ENCODE measurements at regions not wholly inside any gene's neighbourhood (a gene's known extent, or its start where the extent isn't known, plus 50 kb on each side); places are given as distances from the start of the nearest gene placed in this dataset.

DNA sequence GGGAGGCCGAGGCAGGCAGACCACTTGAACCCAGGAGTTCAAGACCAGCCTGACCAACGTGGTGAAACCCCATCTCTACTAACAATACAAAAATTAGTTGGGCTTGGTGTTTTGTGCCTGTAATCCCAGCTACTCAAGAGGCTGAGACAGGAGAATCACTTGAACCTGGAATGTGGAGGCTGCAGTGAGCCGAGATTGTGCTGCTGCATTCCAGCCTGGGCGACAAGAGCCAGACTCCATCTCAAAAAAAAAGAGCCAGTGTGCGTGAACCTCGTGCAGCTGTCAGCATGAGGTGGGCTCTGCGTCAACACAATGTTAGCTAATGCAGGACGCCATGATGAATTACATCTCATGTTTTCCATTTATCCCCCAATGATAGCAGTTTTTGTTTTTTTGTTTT is 110.7 kb upstream of the SLC45A1 start:
- ATAC-seq (ENCODE audit: insufficient read depth, low FRiP score): no peak
- peaks cover 0 to 13% (median 5%) of the 10 kb centered on the region in 5 donors for H3K4me1 ChIP-seq (ENCODE audit: control insufficient read depth in 5 of 5, insufficient read depth in 5 of 5, low read length in 5 of 5)
- no peak for DNase-seq

DNA sequence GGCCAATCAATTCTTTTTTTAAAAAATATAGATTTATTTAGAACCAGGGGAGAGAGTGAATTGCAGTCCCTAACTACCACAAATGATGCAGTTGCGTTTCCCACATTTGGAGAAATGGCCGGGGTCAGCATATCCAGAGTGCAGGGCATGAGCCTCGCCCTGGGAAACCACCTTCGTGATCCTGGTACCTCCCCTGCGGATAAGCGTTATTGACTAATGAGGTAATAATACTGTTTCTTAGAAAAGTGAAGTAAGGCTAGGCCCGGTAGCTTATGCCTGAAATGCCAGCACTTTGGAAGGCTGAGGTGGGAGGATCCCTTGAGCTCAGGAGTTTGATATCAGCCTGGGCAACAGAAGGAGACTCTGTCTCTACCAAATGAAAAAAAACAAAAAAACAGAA is 111.5 kb upstream of the SLC45A1 start:
- DNase-seq (no peak), ATAC-seq (ENCODE audit: insufficient read depth, low FRiP score) (no peak)
- Histone ChIP-seq H3K4me1 (ENCODE audit: control insufficient read depth in 5 of 5, insufficient read depth in 5 of 5, low read length in 5 of 5) (peaks cover 0 to 21% (median 8%) of the 10 kb centered on the region in 5 donors), H3K4me3 (no peak overlapping the region), H3K9ac (ENCODE audit: insufficient read depth in 1 of 2, low read length in 2 of 2) (no peak overlapping the region), H3K36me3 (ENCODE audit: control insufficient read depth in 4 of 4, insufficient read depth in 4 of 4, low read length in 4 of 4) (no peaks in the 10 kb centered on the region), H3K27ac (ENCODE audit: low read depth in 1 of 2, low read length in 1 of 2) (no peak overlapping the region), H3K9me3 (ENCODE audit: control insufficient read depth in 4 of 4, insufficient read depth in 3 of 4, low read length in 3 of 4) (no peaks in the 10 kb centered on the region), H3K27me3 (ENCODE audit: control insufficient read depth in 3 of 3, insufficient read depth in 3 of 3, low read length in 2 of 3) (no peaks in the 10 kb centered on the region)
- 93 to 96% methylated on average over 7 of the region's 7 CpGs for WGBS, 2 donors
- TF ChIP-seq, protein P1, sequence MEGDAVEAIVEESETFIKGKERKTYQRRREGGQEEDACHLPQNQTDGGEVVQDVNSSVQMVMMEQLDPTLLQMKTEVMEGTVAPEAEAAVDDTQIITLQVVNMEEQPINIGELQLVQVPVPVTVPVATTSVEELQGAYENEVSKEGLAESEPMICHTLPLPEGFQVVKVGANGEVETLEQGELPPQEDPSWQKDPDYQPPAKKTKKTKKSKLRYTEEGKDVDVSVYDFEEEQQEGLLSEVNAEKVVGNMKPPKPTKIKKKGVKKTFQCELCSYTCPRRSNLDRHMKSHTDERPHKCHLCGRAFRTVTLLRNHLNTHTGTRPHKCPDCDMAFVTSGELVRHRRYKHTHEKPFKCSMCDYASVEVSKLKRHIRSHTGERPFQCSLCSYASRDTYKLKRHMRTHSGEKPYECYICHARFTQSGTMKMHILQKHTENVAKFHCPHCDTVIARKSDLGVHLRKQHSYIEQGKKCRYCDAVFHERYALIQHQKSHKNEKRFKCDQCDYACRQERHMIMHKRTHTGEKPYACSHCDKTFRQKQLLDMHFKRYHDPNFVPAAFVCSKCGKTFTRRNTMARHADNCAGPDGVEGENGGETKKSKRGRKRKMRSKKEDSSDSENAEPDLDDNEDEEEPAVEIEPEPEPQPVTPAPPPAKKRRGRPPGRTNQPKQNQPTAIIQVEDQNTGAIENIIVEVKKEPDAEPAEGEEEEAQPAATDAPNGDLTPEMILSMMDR (IDR thresholded peaks at IDR 0.05; ENCODE audit: control extremely low read depth, extremely low read depth): no peak

More for the DNA sequence above, 110.7 kb upstream of the SLC45A1 start:
- Histone ChIP-seq H3K36me3 (ENCODE audit: control insufficient read depth in 4 of 4, insufficient read depth in 4 of 4, low read length in 4 of 4) (no peaks in the 10 kb centered on the region), H3K9me3 (ENCODE audit: control insufficient read depth in 4 of 4, insufficient read depth in 3 of 4, low read length in 3 of 4) (no peaks in the 10 kb centered on the region), H3K9ac (ENCODE audit: insufficient read depth in 1 of 2, low read length in 2 of 2) (no peak overlapping the region), H3K27ac (ENCODE audit: low read depth in 1 of 2, low read length in 1 of 2) (no peak overlapping the region), H3K4me3 (no peak overlapping the region), H3K27me3 (ENCODE audit: control insufficient read depth in 3 of 3, insufficient read depth in 3 of 3, low read length in 2 of 3) (no peaks in the 10 kb centered on the region)
- TF ChIP-seq, protein P1 (IDR thresholded peaks at IDR 0.05; ENCODE audit: control extremely low read depth, extremely low read depth): no peak
- 87 to 95% methylated on average over 8 of the region's 8 CpGs for WGBS, 2 donors

DNA sequence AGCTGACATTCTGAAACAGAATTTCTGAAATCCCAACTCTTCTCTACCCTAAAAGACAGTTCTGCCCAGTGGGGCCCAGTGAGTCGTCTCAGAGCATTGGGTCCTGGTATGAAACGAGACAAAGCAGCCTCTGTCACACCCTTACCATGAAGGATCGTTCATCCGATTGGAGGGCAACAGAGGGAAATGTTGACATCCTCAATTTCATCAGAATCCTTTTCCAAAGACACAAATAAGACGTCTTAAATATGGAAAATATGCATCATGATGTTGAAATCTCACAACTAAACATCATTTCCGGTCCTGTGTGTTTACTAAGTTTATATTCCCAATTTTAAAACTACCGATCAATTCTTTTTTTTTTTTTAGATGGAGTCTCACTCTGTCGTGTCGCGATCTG is 112.1 kb upstream of the SLC45A1 start:
- 79 to 89% methylated on average over 10 of the region's 10 CpGs for whole genome bisulfite sequencing, 2 donors
- ATAC-seq (ENCODE audit: insufficient read depth, low FRiP score): no peak
- Histone ChIP-seq H3K36me3 (ENCODE audit: control insufficient read depth in 4 of 4, insufficient read depth in 4 of 4, low read length in 4 of 4) (no peaks in the 10 kb centered on the region), H3K4me1 (ENCODE audit: control insufficient read depth in 5 of 5, insufficient read depth in 5 of 5, low read length in 5 of 5) (peaks cover 0 to 26% (median 8%) of the 10 kb centered on the region in 5 donors), H3K9ac (ENCODE audit: insufficient read depth in 1 of 2, low read length in 2 of 2) (no peak overlapping the region), H3K9me3 (ENCODE audit: control insufficient read depth in 4 of 4, insufficient read depth in 3 of 4, low read length in 3 of 4) (no peaks in the 10 kb centered on the region), H3K27me3 (ENCODE audit: control insufficient read depth in 3 of 3, insufficient read depth in 3 of 3, low read length in 2 of 3) (no peaks in the 10 kb centered on the region), H3K27ac (ENCODE audit: low read depth in 1 of 2, low read length in 1 of 2) (no peak overlapping the region), H3K4me3 (no peak overlapping the region)
- TF ChIP-seq, protein P1 (IDR thresholded peaks at IDR 0.05; ENCODE audit: control extremely low read depth, extremely low read depth): no peak
- no peak for DNase-seq

DNA sequence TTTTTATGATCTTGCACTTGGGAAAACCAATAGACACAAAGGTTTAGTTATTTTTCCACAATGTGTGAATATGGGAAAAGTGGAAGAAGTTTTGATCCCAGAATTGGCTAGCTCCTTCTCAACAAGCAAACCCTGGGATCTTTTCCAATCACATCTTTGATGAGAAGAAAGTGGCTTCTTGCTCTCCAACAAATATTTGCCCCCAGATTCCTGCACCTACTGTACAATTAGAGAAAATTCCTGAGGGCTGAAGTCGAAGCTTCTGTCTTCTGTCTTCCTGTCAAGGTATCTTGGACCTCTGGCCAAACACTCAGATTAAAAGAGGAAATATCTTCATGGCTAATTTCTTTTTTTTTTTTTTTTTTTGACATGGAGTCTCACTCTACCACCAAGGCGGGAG is 113.1 kb upstream of the SLC45A1 start:
- H3K9ac ChIP-seq (ENCODE audit: insufficient read depth in 1 of 2, low read length in 2 of 2): no peak overlapping the region
- H3K9me3 ChIP-seq (ENCODE audit: control insufficient read depth in 4 of 4, insufficient read depth in 3 of 4, low read length in 3 of 4): no peaks in the 10 kb centered on the region
- H3K27me3 ChIP-seq (ENCODE audit: control insufficient read depth in 3 of 3, insufficient read depth in 3 of 3, low read length in 2 of 3): no peaks in the 10 kb centered on the region
- 49 to 63% methylated on average over 2 of the region's 2 CpGs for WGBS, 2 donors
- TF ChIP-seq, protein P1 (IDR thresholded peaks at IDR 0.05; ENCODE audit: control extremely low read depth, extremely low read depth): no peak
- H3K4me3 ChIP-seq: no peak overlapping the region
- no peaks in the 10 kb centered on the region for H3K36me3 ChIP-seq (ENCODE audit: control insufficient read depth in 4 of 4, insufficient read depth in 4 of 4, low read length in 4 of 4)
- no peak overlapping the region for H3K27ac ChIP-seq (ENCODE audit: low read depth in 1 of 2, low read length in 1 of 2)
- DNase-seq (no peak), ATAC-seq (ENCODE audit: insufficient read depth, low FRiP score) (no peak)
- H3K4me1 ChIP-seq (ENCODE audit: control insufficient read depth in 5 of 5, insufficient read depth in 5 of 5, low read length in 5 of 5): peaks cover 0 to 28% (median 8%) of the 10 kb centered on the region in 5 donors
